ENCODE measurements at regions not wholly inside any gene's neighbourhood (a gene's known extent, or its start where the extent isn't known, plus 50 kb on each side); places are given as distances from the start of the nearest gene placed in this dataset.
A peak's percentile ranks its signal among the peaks of the same experiment; 100 is the strongest.

- Mint-ChIP-seq H3K4me1 (peaks cover 35% of the 10 kb centered on the region), H3K4me3 (no peak overlapping the region), H3K36me3 (ENCODE audit: low read depth) (no peaks in the 10 kb centered on the region), H3K27me3 (peaks cover 62% of the 10 kb centered on the region), H3K27ac (no peak overlapping the region), H3K9me3 (no peaks in the 10 kb centered on the region)
- CTCF ChIA-PET, result no interaction called here
- DNase-seq, result no peak
- POLR2A ChIA-PET, result no interaction called here
Observed at GRCh38 chr2:242030226-242030575, 160.7 kb downstream of the RTP5 start.

GRCh38 chr2:242030858-242031257 is 161.3 kb downstream of the RTP5 start:
- Mint-ChIP-seq H3K27me3 (peaks cover 66% of the 10 kb centered on the region), H3K9me3 (no peaks in the 10 kb centered on the region), H3K4me3 (no peak overlapping the region), H3K36me3 (ENCODE audit: low read depth) (no peaks in the 10 kb centered on the region), H3K4me1 (peaks cover 35% of the 10 kb centered on the region), H3K27ac (no peak overlapping the region)
- CTCF ChIA-PET, result interaction anchor here (1.3 to 2.3 kb wide), 2 partner anchors 8 to 80 kb away, joined by 3 to 8 read pairs; no protein-coding TSS in a partner anchor
- POLR2A ChIA-PET, result interaction anchor here (1.5 kb wide), 1 partner anchor 7 kb away, joined by 4 read pairs; no protein-coding TSS in a partner anchor
- no peak for DNase-seq

GRCh38 chr2:242031481-242032019 is 162.0 kb downstream of the RTP5 start:
- Mint-ChIP-seq H3K4me1 (peaks cover 35% of the 10 kb centered on the region), H3K9me3 (no peaks in the 10 kb centered on the region), H3K4me3 (peak overlapping the region; percentile 69), H3K36me3 (ENCODE audit: low read depth) (no peaks in the 10 kb centered on the region), H3K27me3 (peaks cover 69% of the 10 kb centered on the region), H3K27ac (peak overlapping the region; percentile 29)
- DNase-seq, result peak; percentile 72
- POLR2A ChIA-PET, result interaction anchor here (1.5 kb wide), 1 partner anchor 8 kb away, joined by 4 read pairs; no protein-coding TSS in a partner anchor
- CTCF ChIA-PET, result interaction anchor here (1.3 to 2.3 kb wide), 2 partner anchors 8 to 81 kb away, joined by 3 to 8 read pairs; no protein-coding TSS in a partner anchor

- Mint-ChIP-seq H3K36me3 (ENCODE audit: low read depth) (no peaks in the 10 kb centered on the region), H3K27ac (no peak overlapping the region), H3K4me3 (no peak overlapping the region), H3K27me3 (peaks cover 71% of the 10 kb centered on the region), H3K9me3 (no peaks in the 10 kb centered on the region), H3K4me1 (peaks cover 35% of the 10 kb centered on the region)
- CTCF ChIA-PET, result interaction anchor here (2.3 kb wide), 1 partner anchor 10 kb away, joined by 8 read pairs; no protein-coding TSS in a partner anchor
- no peak for DNase-seq
- POLR2A ChIA-PET, result no interaction called here
Observed at GRCh38 chr2:242032780-242033656, 163.5 kb downstream of the RTP5 start.

GRCh38 chr2:242034138-242034537 is 164.6 kb downstream of the RTP5 start:
- H3K9me3 Mint-ChIP-seq, result no peaks in the 10 kb centered on the region
- peaks cover 35% of the 10 kb centered on the region for H3K4me1 Mint-ChIP-seq
- H3K4me3 Mint-ChIP-seq, result no peak overlapping the region
- H3K27me3 Mint-ChIP-seq, result peaks cover 71% of the 10 kb centered on the region
- POLR2A ChIA-PET, result no interaction called here
- no peaks in the 10 kb centered on the region for H3K36me3 Mint-ChIP-seq (ENCODE audit: low read depth)
- no peak overlapping the region for H3K27ac Mint-ChIP-seq
- CTCF ChIA-PET, result no interaction called here
- DNase-seq, result no peak

GRCh38 chr2:242034996-242035814 is 165.7 kb downstream of the RTP5 start:
- Mint-ChIP-seq H3K4me1 (peaks cover 29% of the 10 kb centered on the region), H3K36me3 (ENCODE audit: low read depth) (no peaks in the 10 kb centered on the region), H3K27me3 (peaks cover 63% of the 10 kb centered on the region), H3K27ac (no peak overlapping the region), H3K9me3 (no peaks in the 10 kb centered on the region), H3K4me3 (no peak overlapping the region)
- ChIA-PET POLR2A (no interaction called here), CTCF (no interaction called here)
- no peak for DNase-seq

GRCh38 chr2:242035858-242036652 is 166.5 kb downstream of the RTP5 start:
- POLR2A ChIA-PET, result no interaction called here
- CTCF ChIA-PET, result no interaction called here
- no peaks in the 10 kb centered on the region for H3K36me3 Mint-ChIP-seq (ENCODE audit: low read depth)

GRCh38 chr2:242036653-242036950 is 167.1 kb downstream of the RTP5 start:
- DNase-seq, result no peak
- Mint-ChIP-seq H3K27ac (no peak overlapping the region), H3K36me3 (ENCODE audit: low read depth) (no peaks in the 10 kb centered on the region), H3K27me3 (peaks cover 52% of the 10 kb centered on the region), H3K4me1 (peaks cover 15% of the 10 kb centered on the region), H3K4me3 (no peak overlapping the region), H3K9me3 (no peaks in the 10 kb centered on the region)
- ChIA-PET CTCF (no interaction called here), POLR2A (no interaction called here)

More at GRCh38 chr2:242035858-242036652, 166.5 kb downstream of the RTP5 start:
- peaks cover 21% of the 10 kb centered on the region for H3K4me1 Mint-ChIP-seq
- DNase-seq, result no peak
- H3K27ac Mint-ChIP-seq, result no peak overlapping the region
- peaks cover 55% of the 10 kb centered on the region for H3K27me3 Mint-ChIP-seq
- H3K4me3 Mint-ChIP-seq, result no peak overlapping the region
- H3K9me3 Mint-ChIP-seq, result no peaks in the 10 kb centered on the region

- Mint-ChIP-seq H3K4me3 (no peak overlapping the region), H3K4me1 (peaks cover 4% of the 10 kb centered on the region), H3K27me3 (peaks cover 42% of the 10 kb centered on the region), H3K27ac (no peak overlapping the region), H3K9me3 (no peaks in the 10 kb centered on the region), H3K36me3 (ENCODE audit: low read depth) (no peaks in the 10 kb centered on the region)
- no peak for DNase-seq
- ChIA-PET CTCF (interaction anchor here (0.9 kb wide), 1 partner anchor 88 kb away, joined by 3 read pairs; no protein-coding TSS in a partner anchor), POLR2A (no interaction called here)
Observed at GRCh38 chr2:242038166-242038927, 168.8 kb downstream of the RTP5 start.

- no peak overlapping the region for H3K27ac Mint-ChIP-seq
- ChIA-PET CTCF (no interaction called here), POLR2A (no interaction called here)
- no peak overlapping the region for H3K4me3 Mint-ChIP-seq
- no peaks in the 10 kb centered on the region for H3K36me3 Mint-ChIP-seq (ENCODE audit: low read depth)
- DNase-seq, result no peak
- no peaks in the 10 kb centered on the region for H3K4me1 Mint-ChIP-seq
- no peaks in the 10 kb centered on the region for H3K9me3 Mint-ChIP-seq
- H3K27me3 Mint-ChIP-seq, result peaks cover 36% of the 10 kb centered on the region
Observed at GRCh38 chr2:242038928-242039341, 169.4 kb downstream of the RTP5 start.

- ChIA-PET CTCF (no interaction called here), POLR2A (no interaction called here)
- Mint-ChIP-seq H3K36me3 (ENCODE audit: low read depth) (peaks cover 3% of the 10 kb centered on the region), H3K4me1 (no peaks in the 10 kb centered on the region), H3K9me3 (peaks cover 3% of the 10 kb centered on the region), H3K4me3 (no peak overlapping the region), H3K27ac (no peak overlapping the region), H3K27me3 (peaks cover 30% of the 10 kb centered on the region)
- DNase-seq, result no peak
Observed at GRCh38 chr2:242040303-242040655, 170.8 kb downstream of the RTP5 start.

GRCh38 chr2:242040681-242041080 is 171.2 kb downstream of the RTP5 start:
- peaks cover 27% of the 10 kb centered on the region for H3K27me3 Mint-ChIP-seq
- no peaks in the 10 kb centered on the region for H3K4me1 Mint-ChIP-seq
- no peak for DNase-seq
- H3K27ac Mint-ChIP-seq, result no peak overlapping the region
- ChIA-PET CTCF (no interaction called here), POLR2A (no interaction called here)
- no peak overlapping the region for H3K4me3 Mint-ChIP-seq
- peaks cover 3% of the 10 kb centered on the region for H3K36me3 Mint-ChIP-seq (ENCODE audit: low read depth)
- H3K9me3 Mint-ChIP-seq, result peaks cover 3% of the 10 kb centered on the region

All from activated CD4-positive, alpha-beta memory T cell treated with anti-CD3 and anti-CD28 coated beads, Interleukin-2, amount 10 ng/mL, durations not matched to agents 7 days and 5 days (primary cell).